Hematopoietic multipotent progenitor cell treated with erythropoietin and hydrocortisone succinate and interleukin-3 and kit ligand, for 8 days (in vitro differentiated cells): ENCODE measurements at regions not wholly inside any gene's neighbourhood (a gene's known extent, or its start where the extent isn't known, plus 50 kb on each side); places are given as distances from the start of the nearest gene placed in this dataset.
"Not testable (repeated sequence)": the region's sequence is repeated elsewhere in the genome, so short reads cannot be mapped to it uniquely, and the experiment has no call there.

Experiments used
- DNase-seq: peaks from one replicate; pipeline ENCODE4 v3.0.0-alpha.2; 2015

DNA sequence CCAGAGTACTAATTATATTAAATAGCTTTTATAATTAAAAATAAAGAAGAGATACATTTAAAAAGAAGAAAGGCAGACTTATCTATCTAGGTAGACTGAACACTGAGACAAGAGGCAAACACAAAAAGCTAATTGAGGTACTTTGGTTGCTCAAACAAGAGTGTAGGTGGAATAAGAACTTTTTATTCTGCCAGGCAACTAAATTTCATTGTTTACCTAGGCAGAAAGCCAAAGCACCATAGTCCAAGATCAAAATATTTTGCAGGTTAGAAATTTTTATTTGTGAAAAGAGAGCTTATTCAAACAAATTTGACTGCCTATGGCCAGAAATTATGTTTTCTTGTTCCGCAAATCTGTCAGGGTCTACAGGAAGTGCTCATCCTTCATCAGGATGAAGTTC is 499.6 kb upstream of the GBE1 start:
- DNase-seq, result no peak

DNA sequence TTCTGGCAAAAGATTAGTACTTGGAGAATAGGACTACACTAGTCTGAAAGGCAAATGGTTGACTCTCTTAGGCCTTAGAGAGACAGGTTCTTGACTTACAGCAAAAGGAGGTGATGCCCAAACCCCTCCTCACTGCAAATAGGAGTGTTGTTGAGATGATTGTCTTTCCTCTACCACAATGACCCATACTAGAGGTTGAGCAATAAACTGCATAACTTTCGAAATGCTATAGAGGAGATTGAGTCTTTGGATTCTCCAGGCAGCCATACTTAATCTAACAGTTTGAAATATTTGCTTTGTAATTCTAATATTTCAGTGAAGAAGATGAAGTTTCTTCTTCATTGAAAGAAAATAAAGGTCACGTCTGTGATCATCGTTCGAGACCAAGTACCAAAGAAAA is 498.5 kb upstream of the GBE1 start:
- DNase-seq, result no peak

DNA sequence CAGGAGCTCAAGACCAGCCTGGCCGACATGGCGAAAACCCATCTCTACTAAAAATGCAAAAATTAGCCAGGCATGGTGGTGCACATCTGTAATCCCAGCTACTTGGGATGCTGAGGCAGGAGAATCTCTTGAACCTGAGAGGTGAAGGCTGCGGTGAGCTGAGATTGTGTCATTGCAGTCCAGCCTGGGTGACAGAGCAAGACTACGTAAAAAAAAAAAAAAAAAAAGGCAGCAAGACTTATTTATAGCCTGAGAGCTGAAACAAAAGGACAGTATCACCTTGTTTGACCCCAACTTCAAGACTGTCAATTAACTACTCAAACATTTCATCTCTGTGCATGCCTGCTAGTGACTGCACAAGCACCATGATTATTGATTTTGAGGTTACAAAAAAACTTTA is 478.9 kb upstream of the GBE1 start:
- DNase-seq, result no peak

DNA sequence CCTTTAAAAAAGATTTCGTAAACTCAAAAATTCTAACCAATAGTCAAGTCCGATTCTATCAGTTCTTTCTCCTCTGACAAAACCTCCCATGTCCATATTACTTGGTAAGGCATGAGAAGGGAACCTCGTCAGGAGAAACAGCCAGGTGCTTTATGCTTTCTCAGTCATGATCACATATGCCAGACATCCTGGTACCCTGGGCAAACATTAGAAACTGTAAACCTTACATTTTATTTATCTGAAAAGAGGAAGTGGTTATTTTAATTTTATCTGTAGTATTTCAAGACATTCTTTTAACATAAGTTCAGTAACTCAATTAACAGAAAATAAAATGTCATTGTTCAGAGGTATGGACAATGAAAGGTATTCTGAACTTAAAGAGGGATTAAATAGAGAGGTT is 474.8 kb upstream of the GBE1 start:
- no peak for DNase-seq

DNA sequence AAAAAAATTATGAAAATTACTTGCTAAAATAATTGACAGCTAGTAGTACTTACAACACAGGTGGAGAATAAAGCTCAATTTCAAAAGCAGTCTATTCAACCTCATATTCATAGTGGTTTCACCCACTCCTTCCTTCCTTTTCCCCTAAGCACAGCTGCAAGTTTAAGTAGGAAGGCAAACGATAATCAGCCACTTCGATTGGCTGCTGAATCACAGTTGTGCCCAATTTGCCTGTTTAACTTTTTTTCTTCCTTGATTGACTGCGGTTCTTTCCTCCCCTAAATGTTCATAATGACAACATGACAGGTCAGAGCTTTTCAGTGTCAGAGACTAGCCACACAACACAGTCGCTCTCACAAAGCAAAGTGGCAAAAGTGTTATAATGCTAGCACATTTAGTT is 468.0 kb upstream of the GBE1 start:
- no peak for DNase-seq

- no peak for DNase-seq
Observed at GRCh38 chr3:82224661-82225060, 463.2 kb upstream of the GBE1 start.

DNA sequence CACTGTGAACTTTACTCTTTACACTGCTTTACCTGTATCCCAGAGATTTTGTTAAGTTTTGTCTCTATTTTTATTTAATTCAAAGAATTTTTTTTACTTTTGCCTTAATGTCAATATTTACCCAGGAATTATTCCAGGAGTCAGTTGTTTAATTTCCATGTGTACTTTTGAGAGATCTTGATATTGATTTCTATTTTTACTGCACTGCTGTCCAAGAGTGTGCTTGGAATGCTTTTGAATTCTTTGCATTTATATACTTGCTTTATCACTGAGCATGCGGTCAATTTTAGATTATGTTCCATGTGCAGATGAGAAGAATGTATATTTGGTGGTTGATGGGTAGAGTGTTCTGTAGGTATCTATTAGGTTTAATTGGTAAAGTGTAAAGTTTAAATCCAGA is 461.0 kb upstream of the GBE1 start:
- no peak for DNase-seq

GRCh38 chr3:82217571-82217970 is 456.1 kb upstream of the GBE1 start:
- DNase-seq, result no peak

DNA sequence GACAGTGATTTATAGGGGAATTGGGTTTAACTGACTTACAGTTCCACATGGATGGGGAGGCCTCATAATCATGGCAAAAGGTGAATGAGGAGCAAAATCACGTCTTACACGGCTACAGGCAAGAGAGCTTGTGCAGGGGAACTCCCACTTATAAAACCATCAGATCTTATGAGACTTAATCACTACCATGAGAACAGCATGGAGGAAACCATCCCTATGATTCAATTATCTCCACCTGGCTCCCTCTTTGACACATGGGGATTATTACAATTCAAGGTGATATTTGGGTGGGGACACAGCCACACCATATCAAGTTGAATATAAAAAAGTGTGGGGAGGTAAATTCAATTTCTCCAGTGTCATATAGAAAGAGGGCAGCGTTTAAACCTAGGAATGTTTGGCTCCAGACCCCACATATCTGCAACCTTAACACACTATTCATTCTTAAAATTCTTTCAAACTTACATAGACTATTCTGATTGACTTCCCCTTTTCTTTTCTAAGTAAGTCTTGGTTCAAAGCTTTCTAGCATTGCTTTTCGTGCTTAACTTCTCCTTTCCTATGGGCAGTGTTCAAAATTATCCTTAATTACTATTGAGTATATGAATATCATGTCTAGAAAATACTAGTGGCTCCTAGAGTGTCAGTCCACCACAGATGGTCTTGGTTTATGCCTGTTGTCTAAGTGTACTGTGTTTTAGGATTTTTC is 446.7 kb upstream of the GBE1 start:
- no peak for DNase-seq

GRCh38 chr3:82202269-82202668 is 440.8 kb upstream of the GBE1 start:
- DNase-seq, result no peak

GRCh38 chr3:82201316-82201715 is 439.9 kb upstream of the GBE1 start:
- DNase-seq, result no peak

DNA sequence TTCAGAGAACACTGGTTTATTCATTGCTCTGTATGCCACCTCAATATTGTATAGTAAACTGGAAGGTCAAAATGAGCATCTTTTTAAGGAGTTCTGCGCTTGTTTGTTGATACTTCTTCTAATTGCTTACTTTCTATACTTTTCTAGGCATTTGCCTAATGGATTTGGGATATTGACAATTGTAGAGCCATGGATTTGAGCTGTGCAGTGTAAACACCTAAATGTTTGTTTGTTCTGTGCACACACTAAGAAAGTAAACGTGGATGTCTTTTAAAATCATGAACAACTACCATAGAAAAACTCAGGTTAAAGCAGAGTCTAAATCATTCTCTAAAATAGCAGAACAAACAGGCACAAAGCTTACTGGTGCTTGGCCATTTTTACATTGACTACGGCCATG is 436.6 kb upstream of the GBE1 start:
- DNase-seq, result no peak

DNA sequence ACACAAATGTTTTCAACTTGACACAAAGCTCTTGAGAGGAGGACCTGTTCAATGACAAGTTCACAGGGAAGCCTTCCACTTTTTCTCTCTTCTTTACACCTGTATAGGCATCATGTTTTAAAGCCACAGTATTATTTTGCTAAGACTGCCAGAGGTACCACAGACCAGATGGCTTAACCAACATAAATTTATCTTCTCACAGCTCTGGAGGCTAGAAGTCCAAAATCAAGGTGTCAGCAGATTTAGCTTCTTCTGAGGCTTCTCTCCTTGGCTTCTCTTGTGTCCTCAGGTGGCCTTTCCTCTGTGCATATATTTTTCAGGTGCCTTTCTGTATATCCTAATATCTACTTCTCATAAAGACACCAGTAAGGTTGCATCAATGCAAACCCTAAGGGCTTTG is 435.2 kb upstream of the GBE1 start:
- no peak for DNase-seq

- no peak for DNase-seq
Observed at GRCh38 chr3:82194870-82195269, 433.4 kb upstream of the GBE1 start.

DNA sequence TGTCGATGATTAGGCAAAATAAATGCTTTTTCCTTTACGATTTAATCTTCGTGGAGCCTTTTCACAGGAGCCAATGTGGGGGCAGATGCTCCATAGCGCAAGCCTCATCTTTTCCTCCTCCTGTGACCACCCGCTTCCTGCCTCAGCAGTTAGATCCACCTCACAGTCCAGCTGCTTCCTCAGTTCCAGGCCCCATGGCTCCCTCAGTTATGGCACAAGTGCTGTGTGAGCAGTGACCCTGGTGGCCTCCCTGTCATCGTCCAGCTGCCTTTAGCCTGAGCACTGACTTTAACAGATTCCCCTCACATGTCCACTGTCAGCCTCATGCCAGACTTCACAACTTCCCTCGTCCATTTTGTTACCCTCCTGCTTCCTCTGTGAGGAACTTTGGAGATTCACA is 424.6 kb upstream of the GBE1 start:
- no peak for DNase-seq

DNA sequence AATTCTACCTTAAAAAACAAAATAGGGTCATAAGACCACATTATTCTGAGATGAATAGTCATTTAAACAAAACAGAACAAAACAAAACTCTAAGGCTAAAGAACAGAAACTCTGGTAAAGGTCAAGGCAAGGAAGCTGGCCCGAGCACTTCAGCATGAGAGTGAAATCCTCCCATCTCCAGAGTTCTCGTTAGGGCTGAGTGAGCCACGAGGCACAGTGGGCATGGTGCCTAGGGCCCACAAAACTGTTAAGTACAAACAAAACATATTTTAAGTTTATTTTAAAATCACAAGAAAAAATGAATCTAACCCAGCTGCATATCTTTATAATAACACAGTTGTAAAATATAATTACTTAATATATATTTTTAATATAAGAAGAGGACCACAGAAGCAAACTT is 417.8 kb upstream of the GBE1 start:
- no peak for DNase-seq

- DNase-seq, result no peak
Observed at GRCh38 chr3:82178291-82178690, 416.8 kb upstream of the GBE1 start.

DNA sequence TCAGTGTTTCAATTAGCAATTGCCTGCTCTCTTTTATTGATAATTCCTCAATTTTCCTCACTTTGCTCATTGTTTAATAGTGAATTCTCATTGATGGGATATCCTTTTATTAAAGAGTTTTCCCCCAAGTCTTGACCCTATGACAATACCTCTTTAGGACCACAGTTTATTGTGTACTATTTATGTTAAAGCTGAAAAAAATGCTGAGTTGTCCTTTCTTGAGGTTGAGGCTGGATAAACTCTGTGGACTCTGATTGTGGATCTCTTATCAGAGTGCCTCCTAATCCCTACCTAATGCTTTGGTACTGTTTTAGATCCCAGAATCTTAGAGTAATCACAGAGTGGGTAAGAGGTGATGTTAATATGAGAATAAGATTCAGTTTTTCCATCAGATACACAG is 416.3 kb upstream of the GBE1 start:
- DNase-seq, result no peak

DNA sequence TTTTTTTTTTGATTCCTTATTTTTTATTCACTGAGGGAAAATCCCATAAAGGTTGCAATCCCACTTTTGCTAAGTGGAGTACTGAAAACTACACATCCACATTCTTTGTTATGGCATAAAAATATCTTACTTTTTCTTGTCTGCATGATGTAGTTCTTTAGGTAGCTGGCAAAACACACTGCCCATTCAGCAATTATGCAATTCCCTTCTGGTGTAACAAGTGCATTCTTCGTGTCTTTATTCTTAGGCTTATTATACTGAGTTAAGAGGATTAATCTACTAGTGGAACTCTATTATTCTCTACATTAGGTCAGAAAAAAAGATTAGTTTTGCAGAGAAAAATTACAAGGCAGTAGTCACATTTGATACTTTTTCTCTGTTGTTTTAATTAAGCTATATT is 403.8 kb upstream of the GBE1 start:
- no peak for DNase-seq

DNA sequence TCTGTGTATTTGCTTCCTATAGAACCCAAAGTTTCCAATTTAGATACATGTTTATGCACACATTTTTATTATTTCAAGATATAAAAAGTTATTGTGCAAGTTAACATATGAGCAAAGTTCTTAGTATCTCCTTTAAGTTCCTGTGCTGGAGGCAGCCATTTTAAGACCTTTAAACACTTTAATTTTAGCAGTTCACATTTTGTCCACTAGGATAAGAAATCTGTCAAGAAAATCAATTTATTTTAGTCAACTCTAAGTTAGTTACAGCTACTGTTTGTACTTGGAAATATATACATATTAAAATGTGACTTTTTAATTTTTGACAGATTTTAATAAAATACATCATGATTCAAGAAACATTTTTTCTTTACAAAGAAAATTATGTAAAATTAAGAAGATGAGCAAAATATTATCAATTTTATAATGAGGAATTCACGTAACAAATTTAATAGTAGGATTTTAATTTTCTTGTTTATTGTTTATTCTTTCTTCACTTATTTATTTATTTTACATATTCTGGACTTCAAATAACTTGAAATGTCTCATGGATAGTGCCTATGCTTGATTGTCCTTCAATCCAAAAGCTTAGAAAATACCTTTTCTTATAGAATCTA is 402.6 kb upstream of the GBE1 start:
- DNase-seq, result peak; percentile 47

- DNase-seq, result no peak
Observed at GRCh38 chr3:82157952-82158351, 396.5 kb upstream of the GBE1 start.

DNA sequence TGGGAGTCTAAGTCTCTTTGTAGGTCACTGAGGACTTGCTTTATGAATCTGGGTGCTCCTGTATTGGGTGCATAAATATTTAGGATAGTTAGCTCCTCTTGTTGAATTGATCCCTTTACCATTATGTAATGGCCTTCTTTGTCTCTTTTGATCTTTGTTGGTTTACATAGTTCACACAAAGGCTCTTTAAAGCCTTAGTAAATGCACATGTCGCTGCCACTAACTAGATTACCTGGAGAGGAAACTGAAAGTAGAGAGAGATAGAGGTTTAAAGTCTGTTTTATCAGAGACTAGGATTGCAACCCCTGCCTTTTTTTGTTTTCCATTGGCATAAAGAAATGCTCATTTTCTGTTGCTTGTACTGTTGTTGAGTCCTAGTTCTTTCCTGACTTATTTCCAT is 392.4 kb upstream of the GBE1 start:
- not testable (repeated sequence) for DNase-seq

- no peak for DNase-seq
Observed at GRCh38 chr3:82145742-82146141, 384.3 kb upstream of the GBE1 start.

DNA sequence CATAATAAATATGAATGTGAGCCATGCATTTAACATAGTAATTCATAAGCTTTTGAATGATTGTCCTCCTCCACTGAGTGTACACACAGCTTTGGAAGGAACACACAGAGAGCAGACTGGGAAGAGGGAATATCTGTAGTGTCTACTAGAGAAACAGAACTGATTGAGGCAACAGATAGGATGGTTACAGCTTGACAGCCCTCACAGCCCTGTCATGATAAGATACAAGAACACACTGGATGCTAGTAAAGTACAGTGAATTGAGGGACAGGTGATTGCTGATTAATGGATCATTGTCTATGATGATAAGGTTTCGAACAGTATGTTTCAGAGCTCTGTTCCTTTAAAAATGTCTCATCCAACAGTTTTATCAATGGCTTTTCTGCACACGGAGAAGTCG is 383.4 kb upstream of the GBE1 start:
- no peak for DNase-seq
